HT-29 (cell line): ENCODE measurements at regions not wholly inside any gene's neighbourhood (a gene's known extent, or its start where the extent isn't known, plus 50 kb on each side); places are given as distances from the start of the nearest gene placed in this dataset.
"Not testable (repeated sequence)": the region's sequence is repeated elsewhere in the genome, so short reads cannot be mapped to it uniquely, and the experiment has no call there.

ENCODE experiments used
- DNase-seq: peaks from one replicate; pipeline ENCODE4 v3.0.0-alpha.2; 2015; ENCODE audit warnings: low spot score

DNA sequence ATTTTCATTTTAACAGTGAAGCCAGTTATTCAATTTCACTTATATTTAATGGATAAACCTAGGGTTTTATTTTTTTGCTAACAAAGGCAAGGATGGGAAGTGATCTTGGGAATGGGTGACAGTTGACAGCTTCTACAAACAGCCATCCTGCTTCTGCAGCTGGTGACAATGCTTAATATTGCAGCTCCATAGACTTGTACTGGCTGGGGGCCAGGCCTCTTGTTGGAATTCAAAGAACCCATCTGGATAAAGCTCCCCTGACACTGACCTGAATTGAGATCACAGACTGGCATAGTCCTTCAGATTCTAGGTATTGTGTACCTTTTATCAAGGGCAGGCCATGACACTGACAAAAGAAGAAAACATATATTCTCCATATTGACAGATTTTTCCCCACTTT, 664.6 kb upstream of the FOXG1 start:
- no peak for DNase-seq

DNA sequence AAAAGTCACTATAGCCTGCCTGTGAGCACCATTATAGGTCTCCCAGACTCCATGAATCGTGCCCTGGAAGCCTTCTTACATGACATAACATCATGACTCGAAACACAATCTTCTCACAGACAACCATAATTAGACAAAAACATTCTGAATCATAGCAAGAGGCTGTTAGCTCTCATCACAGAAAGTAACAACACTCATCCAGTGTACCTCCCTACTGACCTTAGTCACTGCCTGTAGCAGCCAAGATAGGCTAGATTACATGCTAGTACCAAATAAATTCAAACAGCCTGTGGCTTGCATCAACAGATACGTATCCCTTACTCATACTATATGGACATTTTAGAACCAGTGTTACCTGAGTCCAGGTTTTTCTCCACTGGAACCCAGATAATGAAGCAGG, 663.8 kb upstream of the FOXG1 start:
- no peak for DNase-seq

DNA sequence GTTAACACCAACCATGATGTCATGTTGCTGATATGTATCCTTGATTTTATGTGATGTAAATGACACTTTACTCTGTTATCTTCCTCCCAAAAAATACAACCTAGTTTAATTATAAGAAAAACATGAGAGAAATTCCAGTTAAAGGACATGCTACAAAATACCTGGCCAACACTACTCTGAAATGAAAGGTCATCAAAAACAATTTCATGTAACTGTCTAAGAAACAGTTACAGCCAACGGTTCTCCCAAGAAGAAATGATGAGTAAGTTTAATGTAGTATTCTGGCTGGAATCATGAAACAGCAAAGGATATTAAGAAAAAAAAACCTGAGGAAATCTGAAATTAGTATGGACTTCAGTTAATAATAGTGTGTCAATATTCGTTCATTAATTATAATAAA, 653.3 kb upstream of the FOXG1 start:
- DNase-seq: no peak

DNA sequence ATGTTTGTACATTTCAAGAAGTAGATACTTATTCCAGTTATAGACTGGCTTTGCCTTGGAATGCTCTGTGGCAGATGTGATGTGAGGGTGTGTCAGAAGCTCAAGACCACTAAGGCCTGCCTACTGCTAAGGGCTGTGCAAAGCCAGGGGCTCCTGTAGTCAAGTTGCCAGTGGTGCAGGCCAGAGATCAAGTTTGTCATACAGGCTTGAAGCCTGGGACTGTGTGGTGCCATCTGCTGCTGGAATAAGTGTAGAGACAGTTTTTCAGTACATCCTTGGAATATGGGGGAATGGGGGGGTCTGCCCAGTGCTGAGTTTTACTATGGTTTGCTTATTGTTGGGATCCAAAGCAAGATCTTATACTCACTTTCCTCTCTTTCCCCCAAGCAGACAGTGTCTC, 649.9 kb upstream of the FOXG1 start:
- no peak for DNase-seq

DNA sequence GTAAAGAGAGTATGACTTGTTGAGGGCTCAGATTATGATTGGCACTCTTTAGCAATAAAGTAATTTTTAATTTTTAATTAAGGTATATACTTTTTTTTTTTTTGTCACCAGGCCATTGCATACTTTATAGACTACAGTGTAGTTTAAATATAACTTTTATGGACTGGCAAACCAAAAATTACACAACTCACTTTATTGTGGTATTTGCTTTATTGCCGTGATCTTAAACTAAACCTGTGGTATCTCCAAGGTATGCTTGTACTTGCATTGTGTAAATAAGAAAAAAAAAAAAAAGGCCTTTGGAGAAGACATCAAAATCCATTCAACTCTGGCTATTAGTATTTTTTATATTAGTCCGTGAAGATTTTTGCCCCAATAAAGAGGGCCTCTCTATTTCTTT, 646.7 kb upstream of the FOXG1 start:
- DNase-seq: no peak

DNA sequence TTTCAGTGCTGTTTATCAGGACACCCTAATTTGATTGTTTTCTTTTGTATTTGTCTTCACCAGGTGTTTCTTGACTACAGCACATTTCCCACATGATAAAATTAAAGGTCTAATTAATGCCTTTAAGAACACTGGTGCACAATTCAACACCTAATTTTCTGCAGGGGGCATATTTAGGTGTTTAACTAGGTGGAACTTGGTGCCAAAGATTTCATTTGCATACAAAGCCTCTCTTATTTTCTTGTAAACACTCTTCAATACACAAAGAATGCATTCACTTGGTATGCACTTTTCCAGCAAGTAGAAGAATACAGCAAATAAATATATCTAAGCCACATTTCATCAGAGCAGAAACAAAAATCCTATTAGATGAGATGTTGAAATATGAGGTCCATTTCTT, 646.2 kb upstream of the FOXG1 start:
- DNase-seq: no peak

DNA sequence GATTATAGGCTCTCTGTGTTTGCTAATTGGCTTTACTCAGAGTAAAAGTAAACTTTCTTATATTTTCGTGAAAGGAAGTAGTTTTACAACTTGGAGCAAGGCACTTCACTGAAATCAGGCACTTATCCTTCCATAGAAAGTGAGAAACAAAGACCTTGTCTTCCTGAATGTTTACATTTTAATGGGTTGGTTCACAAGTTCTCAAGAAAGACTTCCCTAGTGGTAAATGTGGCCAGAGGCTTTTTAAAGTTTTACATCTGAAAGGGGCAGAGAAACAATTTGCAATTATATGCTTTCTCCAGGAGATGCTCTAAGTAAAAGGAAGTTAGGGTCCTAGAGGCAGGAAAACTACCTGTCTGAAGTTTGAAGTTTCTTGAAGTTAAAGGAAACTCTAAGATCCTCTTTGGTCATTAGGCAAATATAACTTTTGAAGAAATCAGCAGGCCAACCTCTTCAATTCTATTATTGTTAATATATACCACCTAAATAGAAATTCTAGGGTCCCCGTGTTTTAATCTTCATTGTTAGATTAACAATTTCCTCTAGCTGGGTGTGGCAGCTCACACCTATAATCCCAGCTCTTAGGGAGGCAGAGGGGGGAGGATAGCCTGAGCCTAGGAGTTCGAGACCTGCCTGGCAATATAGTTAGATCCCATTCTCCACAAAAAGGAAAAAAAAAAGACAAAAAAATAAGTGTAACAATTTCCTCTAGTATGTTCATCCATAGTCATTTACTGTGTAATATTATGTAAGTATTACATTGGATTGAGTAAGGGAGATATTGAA, 644.9 kb upstream of the FOXG1 start:
- no peak for DNase-seq

DNA sequence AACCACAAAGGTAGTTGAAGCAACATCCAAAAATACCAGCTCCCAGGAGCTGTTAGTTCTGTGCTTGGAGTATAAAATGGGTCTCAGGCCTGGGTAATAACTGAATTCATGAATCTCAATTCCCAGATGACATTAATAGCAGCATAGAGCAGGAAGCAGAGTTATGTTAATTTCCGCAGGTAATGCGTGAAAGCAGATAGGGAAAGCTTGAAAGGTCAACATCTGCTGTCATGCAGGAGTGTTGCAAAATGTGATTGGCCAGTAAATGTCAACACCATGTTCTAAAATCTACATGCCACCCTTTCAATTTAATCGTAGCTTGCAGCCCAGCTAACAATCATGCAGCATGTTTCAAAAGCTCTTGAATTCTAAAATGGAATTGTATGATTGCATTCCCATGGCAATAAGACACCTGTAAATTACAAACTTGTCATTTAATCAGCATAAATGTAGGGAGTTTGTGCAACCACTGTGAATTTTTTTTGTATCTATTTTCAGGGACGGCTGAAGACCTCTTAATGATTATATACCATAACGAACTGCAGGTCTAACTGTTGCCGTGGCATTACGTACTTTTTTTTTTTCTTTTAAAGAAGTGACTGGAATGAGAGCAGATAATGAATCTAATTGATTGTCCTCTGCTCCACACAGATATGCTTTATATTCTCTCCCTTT, 635.8 kb upstream of the FOXG1 start:
- DNase-seq: no peak

DNA sequence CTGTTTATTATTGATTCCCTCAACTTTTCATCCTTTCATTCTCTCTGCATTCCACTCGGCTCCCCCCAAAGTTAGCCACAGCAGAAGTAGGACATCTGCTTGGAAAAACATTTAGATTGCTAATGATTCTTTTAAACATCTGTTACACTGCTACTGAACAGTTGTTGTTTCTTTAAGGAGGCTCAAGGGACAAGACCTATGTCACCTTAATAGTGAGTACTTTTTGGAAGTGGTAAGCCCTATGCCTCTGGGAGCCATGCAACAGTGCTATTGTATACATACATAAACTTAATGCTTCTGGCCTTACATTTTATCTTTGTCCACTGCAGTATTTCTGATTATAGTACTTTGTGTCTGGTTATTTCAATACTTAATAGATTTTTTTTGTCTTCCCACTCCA, 628.2 kb upstream of the FOXG1 start:
- no peak for DNase-seq

DNA sequence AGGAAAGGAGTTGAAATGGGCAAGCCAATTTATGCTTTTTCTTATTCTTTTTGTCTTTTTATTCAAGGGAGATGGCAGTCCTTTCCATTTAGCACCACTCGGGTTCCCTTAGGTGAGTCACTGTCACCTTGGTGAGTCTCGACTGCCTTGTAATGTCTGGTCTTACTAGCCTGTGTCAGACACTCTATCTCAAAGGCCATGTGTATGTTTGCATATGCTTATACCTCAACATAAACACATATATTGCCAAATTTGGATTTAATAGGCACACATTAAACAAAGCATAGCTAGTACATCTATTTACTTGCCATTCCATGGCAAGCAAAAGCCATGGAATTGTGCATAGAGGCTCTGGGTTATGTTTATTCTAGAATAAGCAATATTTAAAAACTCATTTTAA, 624.9 kb upstream of the FOXG1 start:
- no peak for DNase-seq

DNA sequence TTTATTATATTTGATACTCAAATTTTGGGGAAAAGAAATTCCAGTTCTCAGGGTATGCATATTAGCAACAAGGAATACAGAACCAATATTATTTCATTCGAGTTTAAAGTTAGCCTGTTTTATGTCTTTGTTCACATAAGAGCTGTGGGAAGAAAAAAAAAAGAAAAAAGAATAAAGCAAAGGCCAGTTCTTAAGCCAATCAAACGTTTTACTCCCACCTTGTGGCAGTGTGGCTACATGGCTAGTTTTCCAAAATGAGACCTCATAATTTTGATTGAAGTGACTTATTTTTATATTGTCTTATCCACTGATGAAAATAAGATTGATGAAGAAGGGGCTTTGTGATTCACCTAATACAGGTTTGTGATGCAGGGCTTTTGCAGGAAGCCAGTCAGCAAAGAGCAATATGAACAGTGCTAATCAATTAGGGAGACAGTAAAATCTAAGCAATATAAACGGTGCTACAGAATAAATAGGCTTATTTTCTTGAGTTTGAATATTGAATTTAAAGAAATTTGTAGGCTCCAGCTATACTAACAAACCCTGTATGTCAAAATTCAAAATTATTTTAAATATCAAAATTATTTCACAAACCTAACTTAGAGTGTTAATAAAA, 624.1 kb upstream of the FOXG1 start:
- DNase-seq: peak; percentile 11

DNA sequence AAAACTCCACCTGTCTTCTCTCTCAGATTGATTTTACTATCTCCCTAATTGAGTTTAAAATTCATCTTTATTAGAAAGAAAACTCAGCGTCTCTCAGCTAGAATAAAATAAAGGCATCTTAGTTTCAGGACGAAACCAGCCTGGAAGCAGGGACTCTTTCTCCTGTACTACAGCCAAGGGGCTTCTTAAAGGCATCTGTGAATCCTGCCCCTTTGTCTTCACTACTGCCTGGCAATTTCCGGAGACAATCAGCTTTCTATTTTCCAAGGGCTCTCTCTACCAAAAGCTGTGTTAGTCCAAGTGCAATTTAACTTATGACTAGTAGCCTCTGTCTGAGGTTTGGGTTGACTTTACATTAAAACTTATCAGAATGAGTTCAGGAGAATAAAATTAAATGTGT, 623.3 kb upstream of the FOXG1 start:
- DNase-seq: no peak

DNA sequence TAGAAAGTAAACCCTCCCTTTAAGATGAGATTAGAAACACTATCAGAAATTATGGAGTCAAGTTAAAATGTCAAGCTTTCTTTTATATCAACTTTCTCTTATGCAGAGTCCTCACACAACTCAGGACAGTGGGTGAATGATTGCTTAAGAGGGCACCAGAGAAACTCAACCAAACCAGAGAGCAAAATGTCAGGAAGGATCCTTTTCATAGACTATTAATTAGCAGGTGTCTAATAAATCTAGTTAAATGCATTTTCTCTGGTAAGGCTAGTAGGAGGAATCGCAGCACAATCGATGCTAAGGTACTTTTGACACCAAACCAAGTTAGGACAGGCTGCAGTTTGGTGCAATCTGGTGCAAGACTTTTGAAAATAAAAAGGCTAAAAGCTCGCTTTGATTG, 614.7 kb upstream of the FOXG1 start:
- no peak for DNase-seq

DNA sequence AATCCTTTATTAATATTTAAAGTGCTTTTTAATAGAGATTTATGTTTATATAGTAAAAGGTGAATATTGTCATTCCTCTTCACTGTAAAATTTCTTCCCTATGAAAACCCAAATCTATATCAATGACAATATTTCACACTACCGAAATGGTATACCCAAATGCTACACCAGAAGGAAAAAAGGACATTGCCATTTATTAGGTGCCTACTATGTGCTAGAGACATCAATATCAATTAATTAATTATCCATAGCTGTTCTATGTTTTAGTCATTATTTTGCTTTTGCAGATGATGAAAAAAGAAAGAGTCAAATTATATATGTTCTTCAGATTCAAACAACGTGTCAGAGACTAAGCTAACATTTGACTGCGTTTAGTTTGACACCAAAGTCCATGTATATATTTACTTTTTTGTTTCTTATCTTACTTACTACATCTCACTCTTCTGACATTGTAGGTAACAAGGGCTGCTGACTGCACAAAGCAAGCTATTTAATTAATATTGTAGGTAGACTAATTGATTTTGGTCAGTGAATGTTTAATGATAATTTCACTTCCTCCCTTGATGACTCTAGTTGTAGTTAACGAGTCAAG, 614.0 kb upstream of the FOXG1 start:
- no peak for DNase-seq

DNA sequence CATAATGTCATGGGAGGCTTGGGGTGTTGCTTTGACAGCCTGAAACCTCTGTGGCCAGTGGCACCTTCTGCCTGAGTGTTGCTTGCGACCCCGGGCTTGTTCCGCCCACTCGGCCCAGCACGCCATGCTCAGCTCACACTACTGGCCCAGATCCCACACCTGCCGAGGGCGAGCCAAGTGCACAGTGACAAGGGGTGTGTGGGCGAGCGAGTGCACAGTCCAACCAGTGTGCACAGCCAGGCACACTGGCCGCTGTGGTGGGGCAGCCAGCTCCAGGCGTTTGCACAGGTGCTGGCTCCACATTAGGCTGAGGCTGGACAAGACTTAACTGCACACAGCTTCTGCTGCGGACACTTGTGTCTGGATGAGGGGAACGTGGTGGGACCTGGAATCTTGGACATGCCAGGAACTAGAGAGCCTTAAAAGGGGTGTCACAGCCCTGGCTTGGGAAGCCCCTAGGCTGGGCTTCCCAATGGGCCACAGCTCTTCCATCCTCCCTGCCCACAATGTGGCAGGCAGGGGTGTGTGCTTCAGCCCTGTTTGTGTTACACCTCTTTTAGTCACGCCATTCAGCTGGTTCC, 609.2 kb upstream of the FOXG1 start:
- no peak for DNase-seq

DNA sequence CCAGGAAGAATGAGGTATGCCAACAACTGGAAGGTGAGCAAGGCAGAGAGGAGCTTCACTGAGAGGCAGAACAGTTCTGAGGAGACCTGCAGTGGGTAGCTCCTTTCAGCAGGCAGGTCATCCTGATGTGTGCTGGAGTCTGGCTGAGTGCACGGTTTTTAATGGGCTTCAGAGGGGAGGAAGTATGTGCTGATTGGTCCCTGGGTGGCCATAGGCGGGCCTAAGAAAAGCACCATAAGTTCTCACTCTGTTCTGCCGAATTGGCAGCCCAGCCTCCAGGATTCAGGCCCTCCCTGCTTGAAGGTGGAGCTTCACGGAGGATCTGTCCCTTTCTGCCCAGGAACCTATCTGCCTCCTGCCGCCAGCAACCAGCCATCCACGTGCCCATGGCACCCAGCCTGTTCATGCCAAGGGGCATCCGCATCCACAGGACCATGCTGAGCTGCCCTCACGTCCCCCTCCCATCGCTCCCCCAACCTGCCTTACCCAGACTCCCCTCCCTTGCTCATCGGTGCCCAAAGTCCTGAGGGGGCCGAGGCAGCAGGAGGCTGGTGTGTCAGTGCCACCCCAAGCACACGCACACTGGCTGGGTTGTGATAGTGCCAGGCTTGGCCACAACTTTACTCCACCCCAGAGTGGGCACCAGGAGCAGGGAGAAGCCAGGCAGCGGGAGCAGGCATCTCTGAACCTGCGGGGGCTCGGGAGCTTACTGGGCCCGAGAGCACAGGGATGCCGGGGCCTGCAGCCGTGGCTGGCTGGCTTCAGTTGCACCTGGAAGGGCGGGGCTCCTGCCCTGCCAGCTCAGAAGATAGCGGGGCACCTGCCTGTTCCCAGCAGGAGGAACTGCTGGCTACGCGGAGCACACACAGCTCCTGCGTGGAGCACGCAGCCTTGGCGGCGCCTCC, 608.4 kb upstream of the FOXG1 start:
- no peak for DNase-seq

DNA sequence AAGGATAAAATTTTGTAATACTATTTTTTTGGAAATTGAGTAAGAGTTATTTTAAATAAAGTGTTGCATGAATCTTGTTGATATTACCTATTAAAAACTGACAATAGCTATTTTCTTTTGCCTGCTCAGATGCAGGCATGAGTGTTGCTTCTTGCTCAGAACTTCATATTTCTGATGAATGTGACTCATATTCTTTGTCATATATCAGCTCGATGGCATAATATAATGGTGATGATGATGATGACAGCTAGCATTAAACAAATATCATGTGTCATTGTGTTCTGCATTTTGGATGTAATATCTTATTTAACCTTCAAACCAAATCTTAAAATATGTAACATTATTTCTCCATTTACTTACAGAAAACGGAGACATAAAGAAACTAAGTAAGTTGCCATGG, 605.5 kb upstream of the FOXG1 start:
- DNase-seq: no peak

DNA sequence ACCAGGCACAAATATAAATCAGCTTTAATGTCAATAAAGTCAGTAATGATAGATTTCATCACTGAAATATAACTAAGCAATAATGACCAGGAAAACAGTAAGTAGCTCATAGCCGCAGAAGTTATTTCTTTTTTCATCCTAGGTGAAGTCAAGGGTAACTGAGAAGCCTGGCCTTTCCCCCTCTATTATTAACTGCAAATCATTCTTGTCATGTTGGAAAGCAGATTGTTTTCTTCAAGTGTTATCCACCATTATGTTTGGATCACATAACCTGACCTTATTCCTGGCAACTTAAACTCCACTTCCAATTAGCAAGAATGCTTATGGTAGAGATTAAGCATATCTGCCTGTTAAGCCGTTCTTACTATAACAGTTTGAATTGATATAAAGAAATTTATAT, 603.4 kb upstream of the FOXG1 start:
- DNase-seq: no peak

DNA sequence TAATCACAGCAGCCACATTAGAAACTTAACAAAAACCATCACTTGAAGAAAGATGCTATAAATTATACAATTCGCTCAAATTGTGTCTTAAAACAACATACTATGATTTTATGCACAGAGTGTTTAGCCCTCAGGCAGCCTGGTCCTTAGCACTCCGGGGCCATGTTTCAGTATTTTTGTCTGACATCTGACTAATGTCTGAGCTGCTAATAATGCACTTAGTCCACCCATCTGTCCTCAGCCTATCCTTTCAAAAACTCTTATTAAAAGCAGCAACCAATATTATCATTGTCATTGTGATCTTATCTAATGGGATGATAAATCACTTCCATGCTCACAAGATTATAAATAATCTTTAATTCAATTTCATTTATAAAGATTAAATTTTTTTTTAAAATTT, 602.7 kb upstream of the FOXG1 start:
- no peak for DNase-seq

DNA sequence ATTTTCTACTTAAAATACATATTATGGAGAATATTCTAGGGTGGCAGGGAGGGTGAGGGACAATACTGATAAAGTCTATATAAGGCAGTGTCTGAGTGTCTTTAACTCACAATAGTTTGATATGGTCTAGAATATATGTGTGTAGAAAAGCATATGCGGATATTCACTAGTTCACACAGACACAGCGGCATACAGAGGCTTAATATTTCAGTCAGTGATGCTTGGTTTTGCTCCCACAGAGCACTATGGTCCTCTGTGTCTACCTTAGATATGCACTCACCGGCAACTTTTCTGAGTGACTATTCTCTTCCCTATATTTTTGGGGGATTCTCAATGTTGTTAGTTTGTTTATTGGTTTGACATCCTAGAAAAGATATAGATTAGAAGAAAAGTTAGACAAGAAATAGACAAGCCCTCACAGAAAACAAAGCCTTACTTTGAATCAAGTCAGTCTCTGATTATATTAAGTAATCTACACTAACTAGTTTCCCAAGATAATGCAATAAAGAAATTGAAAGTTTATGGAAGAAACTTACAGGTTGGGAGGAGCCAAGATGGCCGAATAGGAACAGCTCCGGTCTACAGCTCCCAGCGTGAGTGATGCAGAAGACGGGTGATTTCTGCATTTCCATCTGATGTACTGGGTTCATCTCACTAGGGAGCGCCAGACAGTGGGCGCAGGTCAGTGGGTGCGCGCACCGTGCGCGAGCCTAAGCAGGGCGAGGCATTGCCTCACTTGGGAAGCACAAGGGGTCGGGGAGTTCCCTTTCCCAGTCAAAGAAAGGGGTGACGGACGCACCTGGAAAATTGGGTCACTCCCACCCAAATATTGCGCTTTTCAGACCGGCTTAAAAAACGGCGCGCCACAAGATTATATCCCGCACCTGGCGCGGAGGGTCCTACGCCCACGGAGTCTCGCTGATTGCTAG, 578.4 kb upstream of the FOXG1 start:
- DNase-seq: not testable (repeated sequence)
